HL-60 (cell line): ENCODE measurements at regions not wholly inside any gene's neighbourhood (a gene's known extent, or its start where the extent isn't known, plus 50 kb on each side); places are given as distances from the start of the nearest gene placed in this dataset.

Experiments used
- CTCF ChIP-seq: IDR thresholded peaks from one replicate; pipeline ENCODE4 v1.5.1; 2011; ENCODE audit warnings: low read length, control low read depth, inconsistent platforms; ENCODE audit not compliant: insufficient read depth
- REST ChIP-seq: IDR thresholded peaks from 2 replicates; pipeline ENCODE4 v1.6.1; 2012; ENCODE audit warnings: low read depth; ENCODE audit not compliant: insufficient replicate concordance

GRCh38 chr13:30832377-30832776, 73.7 kb upstream of the MEDAG start:
- TF ChIP-seq CTCF (no peak), REST (no peak)
